ENCODE measurements at regions not wholly inside any gene's neighbourhood (a gene's known extent, or its start where the extent isn't known, plus 50 kb on each side); places are given as distances from the start of the nearest gene placed in this dataset.
A peak's percentile ranks its signal among the peaks of the same experiment; 100 is the strongest.

DNA sequence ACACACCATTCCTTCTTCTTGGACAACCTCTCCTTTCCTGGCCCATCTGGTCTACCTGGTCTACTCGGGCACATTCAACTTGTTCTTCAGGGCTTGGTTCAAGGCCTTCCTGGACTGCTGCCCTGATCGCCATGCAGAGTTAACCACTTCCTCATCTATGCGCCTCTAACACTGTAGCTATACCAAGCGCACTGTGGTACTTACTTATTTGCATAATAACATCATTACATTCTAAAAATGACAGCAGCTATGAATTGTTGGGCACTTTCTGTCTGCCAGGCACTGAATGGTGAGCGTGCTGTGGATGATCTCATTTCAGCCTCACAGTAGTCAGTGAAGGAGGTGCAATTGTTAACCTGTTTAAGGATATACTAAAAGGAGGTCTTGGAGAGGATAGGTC, 66.9 kb upstream of the SDK2 start:
- no peak for DNase-seq (ENCODE audit: low spot score)
- Histone ChIP-seq H3K27ac (no peak overlapping the region), H3K4me2 (no peak overlapping the region), H4K20me1 (ENCODE audit: low read depth) (no peaks in the 10 kb centered on the region), H3K9me3 (ENCODE audit: low read depth) (no peaks in the 10 kb centered on the region), H3F3A (ENCODE audit: low read depth) (no peaks in the 10 kb centered on the region), H3K4me3 (no peak overlapping the region), H3K27me3 (peaks cover 17% of the 10 kb centered on the region), H3K4me1 (peaks cover 11% of the 10 kb centered on the region), H3K36me3 (no peaks in the 10 kb centered on the region), H3K79me2 (ENCODE audit: low read depth) (no peaks in the 10 kb centered on the region), H2AFZ (replicated peaks) (no peak overlapping the region), H3K9ac (no peak overlapping the region)
- TF ChIP-seq, protein P1, sequence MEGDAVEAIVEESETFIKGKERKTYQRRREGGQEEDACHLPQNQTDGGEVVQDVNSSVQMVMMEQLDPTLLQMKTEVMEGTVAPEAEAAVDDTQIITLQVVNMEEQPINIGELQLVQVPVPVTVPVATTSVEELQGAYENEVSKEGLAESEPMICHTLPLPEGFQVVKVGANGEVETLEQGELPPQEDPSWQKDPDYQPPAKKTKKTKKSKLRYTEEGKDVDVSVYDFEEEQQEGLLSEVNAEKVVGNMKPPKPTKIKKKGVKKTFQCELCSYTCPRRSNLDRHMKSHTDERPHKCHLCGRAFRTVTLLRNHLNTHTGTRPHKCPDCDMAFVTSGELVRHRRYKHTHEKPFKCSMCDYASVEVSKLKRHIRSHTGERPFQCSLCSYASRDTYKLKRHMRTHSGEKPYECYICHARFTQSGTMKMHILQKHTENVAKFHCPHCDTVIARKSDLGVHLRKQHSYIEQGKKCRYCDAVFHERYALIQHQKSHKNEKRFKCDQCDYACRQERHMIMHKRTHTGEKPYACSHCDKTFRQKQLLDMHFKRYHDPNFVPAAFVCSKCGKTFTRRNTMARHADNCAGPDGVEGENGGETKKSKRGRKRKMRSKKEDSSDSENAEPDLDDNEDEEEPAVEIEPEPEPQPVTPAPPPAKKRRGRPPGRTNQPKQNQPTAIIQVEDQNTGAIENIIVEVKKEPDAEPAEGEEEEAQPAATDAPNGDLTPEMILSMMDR (IDR thresholded peaks at IDR 0.05) = no peak
- TF ChIP-seq EZH2 (IDR thresholded peaks at IDR 0.05) (no peak), EZH2phosphoT487 (IDR thresholded peaks at IDR 0.05) (no peak)
- H3K27me3 Mint-ChIP-seq (ENCODE audit: insufficient read depth, low read depth) = peaks cover 14% of the 10 kb centered on the region
- peaks cover 7% of the 10 kb centered on the region for H3K9me3 Mint-ChIP-seq
- no peaks in the 10 kb centered on the region for H3K36me3 Mint-ChIP-seq
- no peak overlapping the region for H3K4me3 Mint-ChIP-seq
- peaks cover 16% of the 10 kb centered on the region for H3K4me1 Mint-ChIP-seq
- H3K27ac Mint-ChIP-seq = no peak overlapping the region

DNA sequence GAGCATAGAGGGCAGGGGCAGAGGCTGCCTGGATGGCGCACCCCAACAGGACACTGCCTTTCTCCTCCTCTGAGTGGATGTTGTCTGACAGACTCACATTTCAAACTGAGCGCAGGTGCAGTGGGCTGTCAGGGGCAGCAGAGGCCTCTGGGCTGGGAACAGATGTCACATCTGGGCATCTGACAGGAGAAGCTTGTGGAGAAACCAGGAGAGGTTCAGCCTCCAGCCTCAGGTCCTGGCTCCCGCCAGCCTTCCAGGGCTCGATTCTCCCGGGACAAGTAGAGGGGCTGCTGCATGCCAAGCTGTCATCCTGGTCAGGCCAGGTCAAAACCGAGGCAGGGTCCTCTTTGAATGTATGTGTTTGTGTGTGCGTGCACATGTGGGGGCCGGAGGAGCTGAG, 67.7 kb upstream of the SDK2 start:
- H3K36me3 Mint-ChIP-seq = no peaks in the 10 kb centered on the region
- peaks cover 14% of the 10 kb centered on the region for H3K27me3 Mint-ChIP-seq (ENCODE audit: insufficient read depth, low read depth)
- H3K4me1 ChIP-seq = peaks cover 11% of the 10 kb centered on the region

DNA sequence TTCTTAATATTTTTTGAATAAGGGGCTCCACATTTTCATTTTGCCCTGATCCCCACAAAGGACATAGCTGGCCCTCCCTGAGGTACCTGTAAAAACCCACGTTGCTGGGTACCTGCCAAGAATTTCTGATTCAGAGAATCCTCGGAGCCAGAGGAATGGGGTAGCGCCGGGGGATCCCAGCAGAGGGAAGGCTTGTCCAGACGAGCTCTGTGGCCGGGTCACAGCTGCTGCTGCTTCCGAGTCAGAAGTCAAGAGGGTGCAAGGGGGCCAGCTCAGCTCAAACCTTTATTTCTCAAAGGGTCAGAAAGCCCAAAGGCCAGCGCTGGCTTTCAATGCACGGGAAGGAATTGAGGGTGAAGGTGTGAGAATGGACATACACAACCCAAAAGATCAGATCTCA, 68.9 kb upstream of the SDK2 start:
- Mint-ChIP-seq H3K4me1 (peaks cover 20% of the 10 kb centered on the region), H3K27me3 (ENCODE audit: insufficient read depth, low read depth) (peaks cover 9% of the 10 kb centered on the region), H3K27ac (peak overlapping the region; percentile 3), H3K4me3 (no peak overlapping the region), H3K36me3 (no peaks in the 10 kb centered on the region), H3K9me3 (no peaks in the 10 kb centered on the region)
- no peak overlapping the region for H3K27ac ChIP-seq
- H3K36me3 ChIP-seq = no peaks in the 10 kb centered on the region
- H3K27me3 ChIP-seq = peaks cover 17% of the 10 kb centered on the region
- H2AFZ ChIP-seq (replicated peaks) = peak overlapping the region; percentile 2
- H3K4me3 ChIP-seq = no peak overlapping the region
- peak; percentile 56 for DNase-seq (ENCODE audit: low spot score)
- no peaks in the 10 kb centered on the region for H3K9me3 ChIP-seq (ENCODE audit: low read depth)
- H3K79me2 ChIP-seq (ENCODE audit: low read depth) = no peaks in the 10 kb centered on the region
- H3K4me1 ChIP-seq = peaks cover 11% of the 10 kb centered on the region
- no peaks in the 10 kb centered on the region for H4K20me1 ChIP-seq (ENCODE audit: low read depth)
- H3F3A ChIP-seq (ENCODE audit: low read depth) = no peaks in the 10 kb centered on the region
- H3K4me2 ChIP-seq = no peak overlapping the region
- H3K9ac ChIP-seq = no peak overlapping the region
- TF ChIP-seq EZH2phosphoT487 (IDR thresholded peaks at IDR 0.05) = no peak
- TF ChIP-seq, protein P1 (IDR thresholded peaks at IDR 0.05) = peak; percentile 42

More for the DNA sequence above, 67.7 kb upstream of the SDK2 start:
- Histone ChIP-seq H3K9me3 (ENCODE audit: low read depth) (no peaks in the 10 kb centered on the region), H3K36me3 (no peaks in the 10 kb centered on the region), H3K4me3 (no peak overlapping the region), H3K27me3 (peaks cover 17% of the 10 kb centered on the region), H3K79me2 (ENCODE audit: low read depth) (no peaks in the 10 kb centered on the region), H3K9ac (no peak overlapping the region), H3K27ac (no peak overlapping the region), H2AFZ (replicated peaks) (no peak overlapping the region), H3K4me2 (no peak overlapping the region), H3F3A (ENCODE audit: low read depth) (no peaks in the 10 kb centered on the region), H4K20me1 (ENCODE audit: low read depth) (no peaks in the 10 kb centered on the region)
- Mint-ChIP-seq H3K4me1 (peaks cover 17% of the 10 kb centered on the region), H3K9me3 (peaks cover 7% of the 10 kb centered on the region), H3K27ac (peak overlapping the region; percentile 46), H3K4me3 (no peak overlapping the region)
- no peak for TF ChIP-seq EZH2 (IDR thresholded peaks at IDR 0.05)
- TF ChIP-seq, protein P1 (IDR thresholded peaks at IDR 0.05) = no peak
- no peak for TF ChIP-seq EZH2phosphoT487 (IDR thresholded peaks at IDR 0.05)
- no peak for DNase-seq (ENCODE audit: low spot score)

Data from neural progenitor cell (in vitro differentiated cells).